ENCODE measurements at regions not wholly inside any gene's neighbourhood (a gene's known extent, or its start where the extent isn't known, plus 50 kb on each side); places are given as distances from the start of the nearest gene placed in this dataset.

GRCh38 chr10:104580774-104581675, 60.1 kb upstream of the SORCS3 start:
- H3K27me3 ChIP-seq (ENCODE audit: control insufficient read depth in 5 of 5, insufficient read depth in 4 of 5, low read length in 5 of 5), result peaks cover 0 to 11% (median 8%) of the 10 kb centered on the region in 5 donors
- peak overlapping the region in 1 of 5 donors; percentile 1 for H3K9ac ChIP-seq (ENCODE audit: low read length in 5 of 5)
- H3K27ac ChIP-seq (ENCODE audit: low read depth, low read length), result no peak overlapping the region

GRCh38 chr10:104581884-104582601, 59.0 kb upstream of the SORCS3 start:
- Histone ChIP-seq H3K9ac (ENCODE audit: low read length in 5 of 5) (no peak overlapping the region), H3K36me3 (ENCODE audit: control insufficient read depth in 5 of 5, insufficient read depth in 5 of 5, low read length in 5 of 5) (no peaks in the 10 kb centered on the region), H3K27me3 (ENCODE audit: control insufficient read depth in 5 of 5, insufficient read depth in 4 of 5, low read length in 5 of 5) (peaks cover 0 to 11% (median 8%) of the 10 kb centered on the region in 5 donors), H3K27ac (ENCODE audit: low read depth, low read length) (no peak overlapping the region), H3K4me3 (ENCODE audit: low read depth in 1 of 5, low read length in 5 of 5) (no peak overlapping the region), H3K4me1 (ENCODE audit: control insufficient read depth in 5 of 5, insufficient read depth in 5 of 5, low read length in 5 of 5) (peaks cover 2 to 10% (median 9%) of the 10 kb centered on the region in 5 donors), H3K9me3 (ENCODE audit: control insufficient read depth in 5 of 5, low read length in 5 of 5) (no peaks in the 10 kb centered on the region)

More at GRCh38 chr10:104580774-104581675, 60.1 kb upstream of the SORCS3 start:
- H3K4me1 ChIP-seq (ENCODE audit: control insufficient read depth in 5 of 5, insufficient read depth in 5 of 5, low read length in 5 of 5), result peaks cover 2 to 10% (median 9%) of the 10 kb centered on the region in 5 donors
- H3K36me3 ChIP-seq (ENCODE audit: control insufficient read depth in 5 of 5, insufficient read depth in 5 of 5, low read length in 5 of 5), result no peaks in the 10 kb centered on the region
- H3K9me3 ChIP-seq (ENCODE audit: control insufficient read depth in 5 of 5, low read length in 5 of 5), result no peaks in the 10 kb centered on the region
- peak overlapping the region in 3 of 5 donors; percentile 7 to 56 (median 39) for H3K4me3 ChIP-seq (ENCODE audit: low read depth in 1 of 5, low read length in 5 of 5)

GRCh38 chr10:104582602-104582951, 58.5 kb upstream of the SORCS3 start:
- H3K9ac ChIP-seq (ENCODE audit: low read length in 5 of 5), result no peak overlapping the region
- H3K27me3 ChIP-seq (ENCODE audit: control insufficient read depth in 5 of 5, insufficient read depth in 4 of 5, low read length in 5 of 5), result peaks cover 0 to 11% (median 8%) of the 10 kb centered on the region in 5 donors
- no peak overlapping the region for H3K27ac ChIP-seq (ENCODE audit: low read depth, low read length)
- no peaks in the 10 kb centered on the region for H3K36me3 ChIP-seq (ENCODE audit: control insufficient read depth in 5 of 5, insufficient read depth in 5 of 5, low read length in 5 of 5)
- peaks cover 2 to 10% (median 9%) of the 10 kb centered on the region in 5 donors for H3K4me1 ChIP-seq (ENCODE audit: control insufficient read depth in 5 of 5, insufficient read depth in 5 of 5, low read length in 5 of 5)
- H3K4me3 ChIP-seq (ENCODE audit: low read depth in 1 of 5, low read length in 5 of 5), result no peak overlapping the region
- no peaks in the 10 kb centered on the region for H3K9me3 ChIP-seq (ENCODE audit: control insufficient read depth in 5 of 5, low read length in 5 of 5)

- no peak overlapping the region for H3K27ac ChIP-seq (ENCODE audit: low read depth, low read length)
- H3K36me3 ChIP-seq (ENCODE audit: control insufficient read depth in 5 of 5, insufficient read depth in 5 of 5, low read length in 5 of 5), result no peaks in the 10 kb centered on the region
- H3K9me3 ChIP-seq (ENCODE audit: control insufficient read depth in 5 of 5, low read length in 5 of 5), result no peaks in the 10 kb centered on the region
- no peak overlapping the region for H3K4me3 ChIP-seq (ENCODE audit: low read depth in 1 of 5, low read length in 5 of 5)
- H3K27me3 ChIP-seq (ENCODE audit: control insufficient read depth in 5 of 5, insufficient read depth in 4 of 5, low read length in 5 of 5), result peaks cover 0 to 11% (median 8%) of the 10 kb centered on the region in 5 donors
- peaks cover 2 to 10% (median 9%) of the 10 kb centered on the region in 5 donors for H3K4me1 ChIP-seq (ENCODE audit: control insufficient read depth in 5 of 5, insufficient read depth in 5 of 5, low read length in 5 of 5)
- H3K9ac ChIP-seq (ENCODE audit: low read length in 5 of 5), result no peak overlapping the region
Observed at GRCh38 chr10:104582966-104583365, 58.1 kb upstream of the SORCS3 start.

- Histone ChIP-seq H3K9ac (ENCODE audit: low read length in 5 of 5) (no peak overlapping the region), H3K36me3 (ENCODE audit: control insufficient read depth in 5 of 5, insufficient read depth in 5 of 5, low read length in 5 of 5) (no peaks in the 10 kb centered on the region), H3K27ac (ENCODE audit: low read depth, low read length) (no peak overlapping the region), H3K4me3 (ENCODE audit: low read depth in 1 of 5, low read length in 5 of 5) (no peak overlapping the region), H3K4me1 (ENCODE audit: control insufficient read depth in 5 of 5, insufficient read depth in 5 of 5, low read length in 5 of 5) (peaks cover 2 to 10% (median 9%) of the 10 kb centered on the region in 5 donors), H3K9me3 (ENCODE audit: control insufficient read depth in 5 of 5, low read length in 5 of 5) (no peaks in the 10 kb centered on the region), H3K27me3 (ENCODE audit: control insufficient read depth in 5 of 5, insufficient read depth in 4 of 5, low read length in 5 of 5) (peaks cover 0 to 11% (median 8%) of the 10 kb centered on the region in 5 donors)
Observed at GRCh38 chr10:104584541-104584940, 56.5 kb upstream of the SORCS3 start.

GRCh38 chr10:104587751-104588150, 53.3 kb upstream of the SORCS3 start:
- Histone ChIP-seq H3K4me1 (ENCODE audit: control insufficient read depth in 5 of 5, insufficient read depth in 5 of 5, low read length in 5 of 5) (no peaks in the 10 kb centered on the region), H3K9me3 (ENCODE audit: control insufficient read depth in 5 of 5, low read length in 5 of 5) (no peaks in the 10 kb centered on the region), H3K4me3 (ENCODE audit: low read depth in 1 of 5, low read length in 5 of 5) (no peak overlapping the region), H3K36me3 (ENCODE audit: control insufficient read depth in 5 of 5, insufficient read depth in 5 of 5, low read length in 5 of 5) (no peaks in the 10 kb centered on the region), H3K27ac (ENCODE audit: low read depth, low read length) (no peak overlapping the region), H3K27me3 (ENCODE audit: control insufficient read depth in 5 of 5, insufficient read depth in 4 of 5, low read length in 5 of 5) (peaks cover 0 to 5% (median 4%) of the 10 kb centered on the region in 5 donors), H3K9ac (ENCODE audit: low read length in 5 of 5) (no peak overlapping the region)

- no peaks in the 10 kb centered on the region for H3K36me3 ChIP-seq (ENCODE audit: control insufficient read depth in 5 of 5, insufficient read depth in 5 of 5, low read length in 5 of 5)
- H3K9ac ChIP-seq (ENCODE audit: low read length in 5 of 5), result no peak overlapping the region
- no peaks in the 10 kb centered on the region for H3K9me3 ChIP-seq (ENCODE audit: control insufficient read depth in 5 of 5, low read length in 5 of 5)
- no peak overlapping the region for H3K4me3 ChIP-seq (ENCODE audit: low read depth in 1 of 5, low read length in 5 of 5)
- peaks cover 0 to 3% (median 0%) of the 10 kb centered on the region in 5 donors for H3K27me3 ChIP-seq (ENCODE audit: control insufficient read depth in 5 of 5, insufficient read depth in 4 of 5, low read length in 5 of 5)
- H3K27ac ChIP-seq (ENCODE audit: low read depth, low read length), result no peak overlapping the region
- H3K4me1 ChIP-seq (ENCODE audit: control insufficient read depth in 5 of 5, insufficient read depth in 5 of 5, low read length in 5 of 5), result no peaks in the 10 kb centered on the region
Observed at GRCh38 chr10:104589431-104589830, 51.7 kb upstream of the SORCS3 start.

- Histone ChIP-seq H3K9me3 (ENCODE audit: control insufficient read depth in 5 of 5, low read length in 5 of 5) (no peaks in the 10 kb centered on the region), H3K27me3 (ENCODE audit: control insufficient read depth in 5 of 5, insufficient read depth in 4 of 5, low read length in 5 of 5) (peaks cover 0 to 3% (median 0%) of the 10 kb centered on the region in 5 donors), H3K9ac (ENCODE audit: low read length in 5 of 5) (no peak overlapping the region), H3K27ac (ENCODE audit: low read depth, low read length) (no peak overlapping the region), H3K4me1 (ENCODE audit: control insufficient read depth in 5 of 5, insufficient read depth in 5 of 5, low read length in 5 of 5) (no peaks in the 10 kb centered on the region), H3K4me3 (ENCODE audit: low read depth in 1 of 5, low read length in 5 of 5) (no peak overlapping the region), H3K36me3 (ENCODE audit: control insufficient read depth in 5 of 5, insufficient read depth in 5 of 5, low read length in 5 of 5) (no peaks in the 10 kb centered on the region)
Observed at GRCh38 chr10:104589871-104590270, 51.2 kb upstream of the SORCS3 start.
